NCI-H82 treated with DMSO at 0.1 percent for 48 hours (cell line): ENCODE measurements at regions not wholly inside any gene's neighbourhood (a gene's known extent, or its start where the extent isn't known, plus 50 kb on each side); places are given as distances from the start of the nearest gene placed in this dataset.
"Not testable (repeated sequence)": the region's sequence is repeated elsewhere in the genome, so short reads cannot be mapped to it uniquely, and the experiment has no call there.

Experiments used
- DNase-seq: peaks from one replicate; lab custom pipeline; 2025; ENCODE audit not compliant: unreplicated experiment; lab: John Stamatoyannopoulos, UW

DNA sequence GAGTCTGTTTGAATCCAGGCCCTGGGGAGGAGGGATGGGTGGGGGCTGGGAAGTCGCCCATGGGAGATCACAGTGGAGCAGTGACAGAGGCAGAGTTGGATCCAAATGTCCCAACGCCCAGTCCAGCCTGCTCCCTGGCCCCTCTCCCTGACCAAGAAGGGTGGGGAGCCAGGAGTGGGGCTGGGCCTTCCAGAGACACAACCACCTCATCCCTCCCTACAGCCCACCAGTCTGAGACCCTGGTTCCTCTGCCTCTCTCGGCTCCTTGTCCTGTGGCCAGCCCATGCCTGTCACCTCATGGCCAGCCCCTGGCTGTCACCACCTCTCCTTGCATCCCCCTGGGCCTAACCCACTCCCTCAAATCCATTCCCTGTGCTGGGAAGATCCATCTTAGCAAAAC is 71.2 kb upstream of the PRR5 start:
- no peak for DNase-seq

DNA sequence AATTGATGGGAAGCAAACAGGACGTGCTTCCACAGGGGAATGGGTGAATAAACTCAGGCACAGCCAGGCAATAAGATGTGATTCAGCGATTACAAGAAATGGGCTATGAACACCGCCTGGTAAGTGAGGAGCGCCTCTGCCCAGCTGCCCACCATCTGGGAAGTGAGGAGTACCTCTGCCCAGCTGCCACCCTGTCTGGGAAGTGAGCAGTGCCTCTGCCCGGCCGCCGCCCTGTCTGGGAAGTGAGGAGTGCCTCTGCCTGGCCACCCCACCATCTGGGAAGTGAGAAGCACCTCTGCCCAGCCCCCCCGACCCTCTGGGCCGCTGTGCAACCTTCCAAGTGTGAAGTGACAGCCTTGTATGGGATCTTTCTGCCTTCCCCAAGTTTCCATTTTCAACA is 73.2 kb upstream of the PRR5 start:
- DNase-seq: no peak

GRCh38 chr22:44628273-44628672 is 73.7 kb upstream of the PRR5 start:
- no peak for DNase-seq

- no peak for DNase-seq
Measured at GRCh38 chr22:44627521-44628139, 74.4 kb upstream of the PRR5 start.

DNA sequence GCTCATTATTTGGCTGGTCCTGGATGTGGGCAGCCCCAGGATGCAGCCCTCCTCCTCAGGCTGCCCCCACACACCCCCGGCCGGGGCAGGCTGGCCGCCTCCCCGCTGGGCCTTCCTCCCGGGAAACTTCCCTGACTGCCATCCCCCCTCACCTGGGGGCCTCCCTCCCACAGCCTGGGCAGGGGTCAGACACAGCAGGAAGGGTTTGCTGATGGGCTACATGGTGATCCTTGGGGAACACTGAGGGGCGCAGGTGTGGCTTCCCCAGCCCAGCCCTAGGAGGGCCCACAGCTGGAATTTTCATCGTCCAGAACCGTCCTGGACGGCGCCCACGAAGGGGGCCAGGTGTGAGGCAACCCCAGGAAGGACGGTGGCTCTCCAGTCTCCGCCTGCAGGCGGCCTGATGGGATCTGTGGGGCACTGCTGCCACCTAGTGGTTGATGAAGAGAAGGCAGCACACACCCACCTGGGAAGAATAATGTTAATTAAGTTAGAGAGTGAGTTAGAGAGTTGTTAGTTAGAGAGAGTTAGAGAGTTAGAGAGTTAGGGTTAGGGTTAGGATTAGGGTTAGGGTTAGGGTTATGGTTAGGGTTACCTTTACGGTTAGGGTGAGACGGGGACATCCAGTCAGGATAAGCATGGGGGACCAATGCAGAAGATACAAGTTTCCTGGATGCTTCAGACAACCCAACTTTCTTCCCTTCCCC is 75.9 kb upstream of the PRR5 start:
- peak; percentile 30 for DNase-seq

- DNase-seq: no peak
Measured at GRCh38 chr22:44625421-44625760, 76.6 kb upstream of the PRR5 start.

DNA sequence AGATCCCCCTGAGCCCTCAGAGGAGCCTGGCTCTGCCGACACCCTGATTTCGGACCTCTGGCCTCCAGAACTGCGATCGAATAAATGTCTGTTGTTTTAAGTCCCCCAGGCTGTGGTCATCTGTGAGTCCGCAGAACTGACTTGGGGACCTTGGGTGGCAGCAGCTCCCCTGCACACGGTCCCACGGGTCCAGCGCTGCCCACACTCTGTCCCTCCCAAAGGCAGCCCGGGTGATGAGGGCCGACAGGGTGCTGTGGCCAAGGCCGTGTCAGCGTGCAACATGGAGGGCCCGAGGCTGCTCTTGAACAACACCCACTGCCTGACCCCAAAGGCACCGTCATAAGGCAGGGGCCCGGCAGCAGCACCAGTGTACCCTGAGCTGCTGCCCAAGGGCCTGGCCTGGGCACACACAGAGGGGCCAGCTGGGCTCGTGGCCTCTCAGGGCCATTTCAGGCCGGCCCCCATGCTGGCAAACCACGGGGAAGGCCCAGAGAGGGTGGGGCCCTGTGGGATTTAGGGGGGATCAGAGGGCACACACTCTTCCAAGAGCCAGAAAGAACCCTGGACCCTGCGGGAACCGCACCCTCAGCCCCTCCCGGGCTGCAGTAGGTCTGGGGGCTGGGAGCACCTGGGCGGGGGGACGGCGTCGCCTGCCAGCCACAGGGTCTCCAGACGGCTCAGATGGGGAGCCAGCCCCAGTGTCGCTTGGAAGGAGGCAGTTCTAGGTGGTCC is 77.1 kb upstream of the PRR5 start:
- no peak for DNase-seq

GRCh38 chr22:44623771-44624510 is 78.1 kb upstream of the PRR5 start:
- DNase-seq: no peak

DNA sequence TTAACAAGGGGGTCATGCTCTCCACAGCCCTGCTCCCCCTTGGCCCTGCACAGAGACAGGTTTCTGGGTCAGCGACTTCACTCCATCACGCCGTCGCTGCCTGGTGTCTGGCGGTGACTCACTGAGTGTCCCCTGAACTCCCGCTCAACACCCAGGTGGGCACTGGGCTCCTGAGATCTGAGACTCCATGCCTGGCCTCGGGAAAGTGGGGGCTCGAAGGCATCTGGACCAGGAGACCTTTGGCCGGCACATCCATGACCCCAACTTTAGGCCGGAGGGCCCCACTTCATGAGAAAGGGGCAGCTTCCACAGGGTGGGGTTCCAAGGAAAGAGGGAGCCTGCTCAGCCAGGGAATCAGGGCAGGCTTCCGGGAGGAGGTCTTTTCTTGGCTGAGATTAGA is 79.3 kb upstream of the PRR5 start:
- no peak for DNase-seq

GRCh38 chr22:44622147-44622427 is 79.9 kb upstream of the PRR5 start:
- peak; percentile 31 for DNase-seq

DNA sequence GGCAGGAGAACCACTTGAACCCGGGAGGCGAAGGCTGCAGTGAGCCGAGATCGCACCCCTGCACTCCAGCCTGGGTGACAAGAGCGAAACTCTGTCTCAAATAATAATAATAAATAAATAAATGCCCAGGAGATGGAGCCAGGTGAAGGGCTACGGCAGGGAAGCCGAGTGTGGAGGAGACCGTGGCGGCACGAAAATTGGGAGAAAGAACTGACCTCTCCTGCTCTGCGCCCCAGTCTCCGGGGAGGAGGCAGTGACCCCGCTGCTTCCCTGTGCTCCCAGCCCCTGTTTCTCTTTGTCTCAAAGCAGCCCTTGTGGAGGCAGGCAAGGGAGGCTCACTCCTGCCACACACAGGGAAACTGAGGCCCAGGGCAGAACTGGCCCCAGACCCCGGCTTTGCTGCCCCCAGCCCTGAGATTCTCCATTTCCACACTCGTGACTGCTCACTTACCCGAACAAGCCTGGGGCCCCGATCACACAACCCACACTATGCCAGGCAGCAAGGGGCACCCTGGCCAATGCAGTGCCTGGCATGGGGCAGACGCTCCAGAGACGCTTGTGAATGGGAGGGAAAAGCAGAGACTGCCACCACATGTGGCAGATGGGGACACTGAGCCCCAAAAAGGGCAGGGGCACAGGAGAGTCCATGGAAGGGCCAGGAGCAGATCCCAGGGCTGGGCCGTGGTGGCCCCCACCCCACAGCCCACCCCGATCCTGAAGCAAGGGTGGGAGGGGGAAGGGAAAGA is 80.4 kb upstream of the PRR5 start:
- no peak for DNase-seq

DNA sequence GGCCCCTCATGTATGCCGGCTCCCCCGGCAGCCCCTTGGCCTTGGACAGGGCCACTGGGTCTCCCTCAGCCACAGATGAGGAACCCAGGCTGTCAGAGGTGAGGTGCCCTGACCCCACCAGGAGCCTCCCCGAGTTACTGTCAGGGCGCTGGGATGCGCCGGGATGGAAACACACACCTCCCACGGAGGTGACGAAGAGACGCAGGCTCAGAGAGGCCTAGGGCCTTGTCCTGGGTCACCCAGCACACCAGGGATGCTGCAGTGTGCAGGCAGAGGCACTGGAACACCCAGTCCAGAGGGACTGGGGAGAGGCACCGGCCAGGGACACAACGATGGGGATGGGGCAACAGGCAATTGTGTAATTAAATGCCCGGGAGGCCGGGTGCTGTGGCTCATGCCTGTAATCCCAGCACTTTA is 81.2 kb upstream of the PRR5 start:
- DNase-seq: no peak

DNA sequence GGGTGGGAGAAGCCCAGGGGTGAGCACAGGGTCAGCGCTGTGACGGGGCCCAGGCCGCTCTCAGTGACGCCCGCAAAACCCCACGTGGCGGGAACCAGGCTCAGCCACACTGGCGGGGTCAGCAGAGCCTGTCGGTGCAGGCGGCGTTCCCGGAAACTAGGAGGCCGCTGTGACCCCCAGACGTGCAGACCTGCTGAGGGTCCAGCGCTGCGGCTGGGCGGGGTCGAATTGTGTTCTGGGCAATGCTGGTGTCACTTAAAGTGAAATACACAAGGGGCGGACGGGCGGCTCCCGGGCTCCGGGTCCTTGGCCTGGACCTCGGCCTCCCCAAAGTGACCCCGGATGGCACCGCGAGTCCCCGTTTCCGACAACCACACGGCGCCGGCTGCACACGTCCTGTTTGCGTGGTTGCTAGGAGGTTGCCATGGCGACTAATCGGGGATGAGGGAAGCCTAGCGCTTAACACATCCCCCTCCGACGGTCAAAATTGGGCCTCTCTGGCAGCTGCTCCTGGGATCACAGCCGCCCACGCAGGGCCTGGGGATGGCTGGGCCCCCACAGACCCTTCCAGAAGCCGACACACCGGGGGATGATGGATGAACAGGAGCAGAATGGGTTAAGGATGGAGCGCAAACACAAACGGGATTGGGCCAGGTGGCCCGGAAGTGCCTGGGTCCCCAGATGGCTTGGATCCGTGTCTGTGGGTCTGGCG is 81.7 kb upstream of the PRR5 start:
- peak; percentile 86 for DNase-seq

- DNase-seq: not testable (repeated sequence)
Measured at GRCh38 chr22:44619560-44620128, 82.4 kb upstream of the PRR5 start.

- not testable (repeated sequence) for DNase-seq
Measured at GRCh38 chr22:44618910-44619309, 83.1 kb upstream of the PRR5 start.

- no peak for DNase-seq
Measured at GRCh38 chr22:44618400-44618799, 83.6 kb upstream of the PRR5 start.

DNA sequence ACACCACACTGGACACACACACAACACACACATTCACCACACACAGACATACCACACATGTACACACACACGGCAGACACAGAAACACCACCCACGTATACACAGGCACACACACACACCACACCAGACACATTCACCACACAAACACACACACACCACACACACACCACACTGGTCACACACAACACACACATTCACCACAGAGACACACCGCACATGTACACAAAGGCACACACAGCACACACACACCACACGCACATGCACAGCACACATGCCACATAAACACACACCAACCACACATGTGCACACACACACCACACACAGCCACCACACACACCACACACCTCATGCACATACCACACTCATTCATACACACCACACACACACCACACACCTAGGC is 84.2 kb upstream of the PRR5 start:
- DNase-seq: no peak

- DNase-seq: no peak
Measured at GRCh38 chr22:44616882-44617655, 84.9 kb upstream of the PRR5 start.

- no peak for DNase-seq
Measured at GRCh38 chr22:44616461-44616860, 85.5 kb upstream of the PRR5 start.
